Sigmoid colon (tissue), 6 donors: ENCODE measurements at regions not wholly inside any gene's neighbourhood (a gene's known extent, or its start where the extent isn't known, plus 50 kb on each side); places are given as distances from the start of the nearest gene placed in this dataset.

Experiments used
- DNase-seq: peaks from one replicate; pipeline ENCODE4 v3.0.0-alpha.2; 2019
- H3K27ac ChIP-seq, 4 donors: fragments of 200-600 bp; sonication (generic); one replicate each; pipeline ENCODE4 v1.5.1; 2016 to 2019; ENCODE audit warnings: mild to moderate bottlenecking in 1 of 4
- H3K27me3 ChIP-seq, 3 donors: fragments of 200-600 bp; sonication (generic); one replicate each; pipeline ENCODE4 v1.5.1; 2019; ENCODE audit warnings: mild to moderate bottlenecking in 1 of 3
- H3K36me3 ChIP-seq, 4 donors: fragments of 200-600 bp; sonication (generic); one replicate each; pipeline ENCODE4 v1.5.1; 2016 to 2019
- H3K4me1 ChIP-seq, 4 donors: fragments of 200-600 bp; sonication (generic); one replicate each; pipeline ENCODE4 v1.5.1; 2017 to 2019
- H3K4me3 ChIP-seq, 4 donors: fragments of 200-600 bp; sonication (generic); one replicate each; pipeline ENCODE4 v1.5.1; 2017 to 2019; ENCODE audit warnings: mild to moderate bottlenecking in 2 of 4, moderate library complexity in 1 of 4
- H3K9me3 ChIP-seq, 4 donors: fragments of 200-600 bp in 3 of 4; sonication (generic) in 3 of 4; one replicate each; pipeline versions ENCODE4 v1.5.1 to v1.6.1; 2013 to 2019
- EP300 ChIP-seq, 4 donors: sonication (generic); formaldehyde crosslinking; IDR thresholded peaks; one replicate each; pipeline ENCODE4 v1.6.1; 2017; ENCODE audit warnings: antibody characterized with exemption in 4 of 4
- POLR2A ChIP-seq, 2 donors: fragments of 450-650 bp; IDR thresholded peaks; one replicate each; pipeline ENCODE4 v1.6.1; 2016; ENCODE audit warnings: antibody characterized with exemption in 2 of 2, mild to moderate bottlenecking in 2 of 2, moderate library complexity in 2 of 2
- POLR2AphosphoS5 ChIP-seq, 4 donors: sonication (generic); formaldehyde crosslinking; IDR thresholded peaks; one replicate each; pipeline ENCODE4 v1.6.1; 2017; ENCODE audit warnings: antibody characterized with exemption in 4 of 4
- WGBS, 2 donors: extraction: QIAGEN DNeasy Blood & Tissue Kit; methylation state at CpG; one replicate each; pipeline ENCODE4 v1.1.7; 2013; 5-methylcytosine and 5-hydroxymethylcytosine counted together
- intact Hi-C: fragments of 100-400 bp; cut with DNase I; formaldehyde crosslinking; loops from one replicate; pipeline ENCODE4 v1.15.1; 2023
- TF ChIP-seq, protein P1 (sequence below), 4 experiments: fragments of 450-650 bp in 3 of 4; fragments of 200-600 bp in 1 of 4; IDR thresholded peaks; one replicate each; pipeline ENCODE4 v1.5.1; 2016 to 2019; ENCODE audit warnings: antibody characterized with exemption in 4 of 4, mild to moderate bottlenecking in 3 of 4, moderate library complexity in 2 of 4
- donor health status: healthy with polysubstance abuse.
- donor health status: healthy.

DNA sequence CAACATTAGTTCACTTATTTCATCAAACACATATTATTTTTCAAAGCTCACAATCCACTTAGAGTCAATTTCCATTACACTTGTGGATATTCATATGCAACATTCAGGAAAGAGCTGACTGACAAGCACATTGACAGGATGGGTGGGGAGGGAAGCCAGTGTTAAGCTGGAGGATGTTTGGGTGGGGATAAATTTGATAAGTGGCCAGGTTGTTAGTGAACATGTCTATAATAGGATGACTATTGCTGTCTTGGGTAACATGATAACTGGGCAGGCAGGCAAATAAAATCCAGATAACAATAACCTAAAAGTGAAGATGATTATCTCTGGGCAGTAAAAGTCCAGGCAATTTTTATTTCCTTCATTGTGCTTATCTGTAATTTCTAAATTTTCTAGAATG, 73.8 kb upstream of the OSBPL8 start:
- Histone ChIP-seq H3K36me3 (no peaks in the 10 kb centered on the region), H3K4me1 (peaks cover 0 to 11% (median 5%) of the 10 kb centered on the region in 4 donors), H3K27me3 (no peaks in the 10 kb centered on the region), H3K4me3 (no peak overlapping the region), H3K9me3 (no peaks in the 10 kb centered on the region), H3K27ac (no peak overlapping the region)
- intact Hi-C loops = no loop called here
- no peak for TF ChIP-seq EP300 (IDR thresholded peaks at IDR 0.05)
- no peak for TF ChIP-seq POLR2A (IDR thresholded peaks at IDR 0.05)
- TF ChIP-seq, protein P1, sequence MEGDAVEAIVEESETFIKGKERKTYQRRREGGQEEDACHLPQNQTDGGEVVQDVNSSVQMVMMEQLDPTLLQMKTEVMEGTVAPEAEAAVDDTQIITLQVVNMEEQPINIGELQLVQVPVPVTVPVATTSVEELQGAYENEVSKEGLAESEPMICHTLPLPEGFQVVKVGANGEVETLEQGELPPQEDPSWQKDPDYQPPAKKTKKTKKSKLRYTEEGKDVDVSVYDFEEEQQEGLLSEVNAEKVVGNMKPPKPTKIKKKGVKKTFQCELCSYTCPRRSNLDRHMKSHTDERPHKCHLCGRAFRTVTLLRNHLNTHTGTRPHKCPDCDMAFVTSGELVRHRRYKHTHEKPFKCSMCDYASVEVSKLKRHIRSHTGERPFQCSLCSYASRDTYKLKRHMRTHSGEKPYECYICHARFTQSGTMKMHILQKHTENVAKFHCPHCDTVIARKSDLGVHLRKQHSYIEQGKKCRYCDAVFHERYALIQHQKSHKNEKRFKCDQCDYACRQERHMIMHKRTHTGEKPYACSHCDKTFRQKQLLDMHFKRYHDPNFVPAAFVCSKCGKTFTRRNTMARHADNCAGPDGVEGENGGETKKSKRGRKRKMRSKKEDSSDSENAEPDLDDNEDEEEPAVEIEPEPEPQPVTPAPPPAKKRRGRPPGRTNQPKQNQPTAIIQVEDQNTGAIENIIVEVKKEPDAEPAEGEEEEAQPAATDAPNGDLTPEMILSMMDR (IDR thresholded peaks at IDR 0.05) = no peak
- no peak for TF ChIP-seq POLR2AphosphoS5 (IDR thresholded peaks at IDR 0.05)
- no peak for DNase-seq

DNA sequence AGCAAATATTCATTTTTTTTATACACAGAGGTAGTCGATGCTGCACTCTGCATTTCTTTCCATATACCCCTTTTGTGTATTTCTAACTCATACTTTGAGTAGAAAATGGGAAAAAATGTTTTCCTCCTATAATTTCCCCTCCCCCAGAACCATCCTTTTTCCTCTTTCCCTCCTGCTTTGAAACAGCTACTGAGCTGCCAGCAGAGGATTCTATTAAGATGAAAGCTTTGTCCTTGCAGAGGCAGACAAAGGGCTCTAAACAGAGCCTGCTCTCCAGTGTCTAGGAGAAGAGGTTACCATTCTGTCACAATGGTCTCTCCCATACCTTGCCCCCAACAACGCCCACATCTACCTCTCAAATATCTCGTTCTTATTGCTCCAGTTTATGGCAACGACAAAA, 74.6 kb upstream of the OSBPL8 start:
- TF ChIP-seq POLR2AphosphoS5 (IDR thresholded peaks at IDR 0.05) = no peak
- TF ChIP-seq, protein P1 (IDR thresholded peaks at IDR 0.05) = no peak
- TF ChIP-seq POLR2A (IDR thresholded peaks at IDR 0.05) = no peak
- no peak for TF ChIP-seq EP300 (IDR thresholded peaks at IDR 0.05)
- Histone ChIP-seq H3K36me3 (no peaks in the 10 kb centered on the region), H3K27me3 (no peaks in the 10 kb centered on the region), H3K27ac (no peak overlapping the region), H3K9me3 (no peaks in the 10 kb centered on the region), H3K4me3 (no peak overlapping the region), H3K4me1 (peaks cover 0 to 11% (median 5%) of the 10 kb centered on the region in 4 donors)
- intact Hi-C loops = no loop called here
- DNase-seq = no peak
- WGBS, 2 donors = 69 to 76% methylated on average over 4 of the region's 4 CpGs

DNA sequence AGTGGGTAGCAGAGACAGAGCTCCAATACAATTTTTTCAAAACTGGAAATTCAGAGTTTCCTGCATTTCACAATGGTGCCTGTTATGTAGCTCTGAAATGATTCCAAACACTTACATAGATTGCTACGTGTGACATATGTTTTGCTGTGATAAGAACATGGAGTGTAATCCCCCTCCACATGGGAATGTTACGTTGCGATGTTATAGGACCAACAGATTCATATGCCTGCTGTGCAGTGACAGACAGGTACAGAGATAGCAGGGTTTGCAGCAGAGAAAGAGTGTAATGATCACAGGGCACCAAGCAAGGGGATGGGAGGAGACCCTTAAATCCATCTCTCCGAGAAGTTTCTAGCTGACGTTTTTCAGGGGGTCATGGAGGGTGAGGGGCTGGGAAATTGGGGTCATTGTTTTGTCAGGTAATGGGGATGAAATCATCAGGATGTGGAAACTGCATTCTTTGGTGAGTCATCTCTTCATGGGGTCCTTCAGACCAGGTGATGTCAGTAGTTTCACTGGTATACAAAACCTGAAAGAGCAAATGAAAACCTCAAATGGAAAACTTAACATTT, 76.6 kb upstream of the OSBPL8 start:
- 85 to 88% methylated on average over 5 of the region's 5 CpGs for whole genome bisulfite sequencing, 2 donors
- H3K4me3 ChIP-seq = no peak overlapping the region
- H3K27me3 ChIP-seq = no peaks in the 10 kb centered on the region
- no peak for TF ChIP-seq POLR2AphosphoS5 (IDR thresholded peaks at IDR 0.05)
- no peaks in the 10 kb centered on the region for H3K36me3 ChIP-seq
- H3K4me1 ChIP-seq = no peaks in the 10 kb centered on the region
- DNase-seq = no peak
- H3K27ac ChIP-seq = no peak overlapping the region
- intact Hi-C loops = no loop called here
- no peaks in the 10 kb centered on the region for H3K9me3 ChIP-seq

DNA sequence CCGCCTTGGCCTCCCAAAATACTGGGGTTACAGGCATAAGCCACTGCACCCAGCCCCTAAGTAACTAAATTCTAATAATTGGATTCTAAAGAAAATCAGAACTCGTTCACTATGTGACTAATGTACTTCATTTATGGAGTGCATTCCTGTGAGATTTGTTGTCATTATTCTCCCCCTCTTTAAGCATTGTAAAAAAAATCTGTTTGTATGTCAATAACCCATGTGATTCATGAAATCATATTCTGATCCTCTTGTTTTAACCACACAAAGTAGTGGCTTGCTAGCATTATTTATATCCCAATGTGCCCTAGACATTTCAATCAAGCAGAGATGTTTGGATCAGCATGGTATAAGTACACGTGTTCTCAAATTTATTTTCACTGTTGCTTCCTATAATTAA, 78.2 kb upstream of the OSBPL8 start:
- TF ChIP-seq POLR2AphosphoS5 (IDR thresholded peaks at IDR 0.05) (no peak), POLR2A (IDR thresholded peaks at IDR 0.05) (no peak), EP300 (IDR thresholded peaks at IDR 0.05) (no peak)
- TF ChIP-seq, protein P1 (IDR thresholded peaks at IDR 0.05) = no peak
- no peaks in the 10 kb centered on the region for H3K4me1 ChIP-seq
- no peak overlapping the region for H3K27ac ChIP-seq
- no peak overlapping the region for H3K4me3 ChIP-seq
- H3K9me3 ChIP-seq = no peaks in the 10 kb centered on the region
- no peaks in the 10 kb centered on the region for H3K36me3 ChIP-seq
- no peaks in the 10 kb centered on the region for H3K27me3 ChIP-seq
- DNase-seq = no peak
- intact Hi-C loops = no loop called here
- 84 to 89% methylated on average over 3 of the region's 3 CpGs for WGBS, 2 donors

DNA sequence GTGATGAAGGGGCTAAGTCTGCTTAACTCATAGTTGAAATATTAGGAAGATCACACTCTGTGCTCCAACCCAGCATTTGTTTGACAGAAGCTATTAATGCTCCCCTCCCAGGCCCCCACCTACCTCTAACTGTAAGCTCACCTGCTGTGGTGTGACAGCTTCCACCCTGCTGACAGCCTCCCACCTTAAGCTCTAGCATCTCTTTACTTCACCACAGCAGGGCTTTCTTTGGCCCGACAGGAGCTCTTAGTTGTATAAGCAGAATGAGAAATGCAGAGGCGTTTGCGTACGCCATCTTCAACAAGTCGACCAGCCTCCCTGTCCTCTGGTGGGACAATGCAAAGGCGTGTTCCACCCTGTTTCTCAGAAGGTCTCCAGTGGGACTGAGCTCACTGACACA, 80.1 kb upstream of the OSBPL8 start:
- H3K36me3 ChIP-seq = no peaks in the 10 kb centered on the region
- WGBS, 2 donors = 94% methylated on average over 6 of the region's 6 CpGs
- intact Hi-C loops = no loop called here
- no peak overlapping the region for H3K4me3 ChIP-seq
- peaks cover 0 to 6% (median 2%) of the 10 kb centered on the region in 4 donors for H3K4me1 ChIP-seq
- no peaks in the 10 kb centered on the region for H3K9me3 ChIP-seq
- TF ChIP-seq, protein P1 (IDR thresholded peaks at IDR 0.05) = no peak
- TF ChIP-seq POLR2A (IDR thresholded peaks at IDR 0.05) (no peak), EP300 (IDR thresholded peaks at IDR 0.05) (no peak)
- DNase-seq = no peak
- no peaks in the 10 kb centered on the region for H3K27me3 ChIP-seq
- no peak overlapping the region for H3K27ac ChIP-seq
